Posterior cingulate gyrus (tissue), 11 donors: ENCODE measurements at regions not wholly inside any gene's neighbourhood (a gene's known extent, or its start where the extent isn't known, plus 50 kb on each side); places are given as distances from the start of the nearest gene placed in this dataset.
"Not testable (repeated sequence)": the region's sequence is repeated elsewhere in the genome, so short reads cannot be mapped to it uniquely, and the experiment has no call there.

Experiments
- DNase-seq, 10 donors: peaks; one replicate each; pipeline versions ENCODE4 v3.0.0 to v3.0.0-alpha.2; 2020 to 2021; ENCODE audit warnings: mixed read lengths in 3 of 10
- intact Hi-C: fragments of 100-400 bp; cut with DNase I; formaldehyde crosslinking; loops from one replicate; pipeline ENCODE4 v1.15.1; 2023

- no peak for DNase-seq
- intact Hi-C loops, result no loop called here
Observed at GRCh38 chr18:38563396-38563980, 997.9 kb upstream of the CELF4 start.

DNA sequence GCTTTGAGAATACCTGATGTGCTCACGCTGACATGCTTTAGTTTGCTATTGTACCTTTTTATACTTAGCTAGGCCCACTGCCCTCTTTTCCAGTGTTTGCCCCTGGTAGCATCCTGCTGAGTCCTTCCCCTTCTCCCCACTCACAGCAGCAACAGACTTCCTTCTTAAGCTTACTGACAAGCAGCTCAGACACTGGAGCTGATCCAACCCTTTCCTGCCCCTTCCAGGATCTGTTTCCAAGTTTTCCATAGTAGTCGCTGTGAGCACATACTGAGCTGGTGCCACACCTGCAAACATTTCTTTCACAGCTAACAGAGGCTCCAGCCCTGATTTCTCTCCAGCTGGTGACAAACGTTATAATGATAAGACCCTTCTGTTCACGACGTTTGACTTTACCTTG is 991.4 kb upstream of the CELF4 start:
- intact Hi-C loops, result no loop called here
- DNase-seq, result no peak

DNA sequence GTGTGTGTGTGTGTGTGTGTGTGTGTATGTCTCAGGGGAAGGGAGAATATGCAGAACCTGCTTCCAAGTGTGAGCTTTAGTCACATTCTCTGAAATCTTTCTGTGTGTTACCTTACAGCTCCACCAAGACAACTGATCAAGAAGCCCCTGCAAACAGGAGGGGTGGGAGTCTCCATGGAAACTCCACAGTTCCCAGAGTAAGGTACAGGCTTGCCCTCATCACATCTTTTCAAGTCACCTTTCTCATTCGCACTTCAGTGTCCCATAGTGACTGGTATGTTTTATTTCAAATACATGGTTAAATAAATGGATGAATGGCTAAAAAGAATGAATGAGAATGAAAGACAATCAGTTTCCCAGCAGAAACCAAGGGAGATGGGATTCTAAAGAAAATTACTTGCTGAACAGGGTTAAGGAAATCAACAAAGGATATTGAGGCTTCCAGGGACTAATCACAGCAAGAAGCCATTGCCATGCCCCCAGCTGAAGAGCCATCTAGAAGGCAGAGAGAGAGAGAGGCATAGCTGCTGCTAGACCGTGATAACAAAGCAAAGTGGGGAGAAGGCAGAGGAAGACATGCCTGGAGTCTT is 987.2 kb upstream of the CELF4 start:
- intact Hi-C loops, result no loop called here
- no peak for DNase-seq

- intact Hi-C loops, result no loop called here
Observed at GRCh38 chr18:38551881-38552280, 986.3 kb upstream of the CELF4 start.

GRCh38 chr18:38545071-38545470 is 979.5 kb upstream of the CELF4 start:
- no peak for DNase-seq
- intact Hi-C loops, result no loop called here

More at GRCh38 chr18:38551881-38552280, 986.3 kb upstream of the CELF4 start:
- DNase-seq, result no peak

- DNase-seq, result no peak
- intact Hi-C loops, result no loop called here
Observed at GRCh38 chr18:38539856-38540255, 974.3 kb upstream of the CELF4 start.

GRCh38 chr18:38539371-38539770 is 973.8 kb upstream of the CELF4 start:
- no peak for DNase-seq
- intact Hi-C loops, result no loop called here

DNA sequence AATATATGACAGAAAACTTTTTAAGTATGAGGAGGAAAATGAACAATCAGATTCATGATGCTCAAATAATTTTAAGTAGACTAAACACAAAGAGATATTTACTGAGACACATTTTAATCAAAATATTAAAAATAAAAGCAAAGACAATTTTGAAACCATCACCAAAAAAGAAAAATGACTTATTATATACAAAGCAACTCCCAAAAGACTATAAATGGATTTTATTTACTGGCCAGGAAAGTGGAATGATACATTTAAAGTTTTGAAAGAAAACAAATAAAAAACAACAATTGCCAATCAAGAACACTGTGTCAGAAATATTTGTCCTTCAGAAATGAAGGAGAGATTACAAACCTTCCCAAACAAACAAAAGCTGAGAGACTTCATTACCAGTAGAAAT is 968.5 kb upstream of the CELF4 start:
- DNase-seq, result no peak
- intact Hi-C loops, result no loop called here

DNA sequence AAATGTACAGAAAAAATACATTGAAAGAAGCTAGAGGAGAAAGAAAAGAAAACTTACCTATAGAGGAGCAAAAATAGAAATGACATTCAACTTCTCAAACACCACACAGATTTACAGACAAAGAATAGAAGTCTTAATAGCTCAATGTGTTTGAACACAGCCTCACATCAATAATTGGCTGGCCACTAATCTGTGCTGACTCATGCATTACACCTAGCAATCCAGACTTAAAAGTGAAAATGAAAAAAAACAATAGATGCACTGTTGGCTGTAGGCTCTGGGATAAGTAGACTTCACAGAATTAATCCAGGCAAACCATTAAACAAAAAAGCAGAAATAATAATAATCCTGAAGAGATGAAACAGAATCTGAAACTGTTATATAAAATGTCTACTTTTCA is 961.3 kb upstream of the CELF4 start:
- intact Hi-C loops, result no loop called here
- DNase-seq, result no peak

DNA sequence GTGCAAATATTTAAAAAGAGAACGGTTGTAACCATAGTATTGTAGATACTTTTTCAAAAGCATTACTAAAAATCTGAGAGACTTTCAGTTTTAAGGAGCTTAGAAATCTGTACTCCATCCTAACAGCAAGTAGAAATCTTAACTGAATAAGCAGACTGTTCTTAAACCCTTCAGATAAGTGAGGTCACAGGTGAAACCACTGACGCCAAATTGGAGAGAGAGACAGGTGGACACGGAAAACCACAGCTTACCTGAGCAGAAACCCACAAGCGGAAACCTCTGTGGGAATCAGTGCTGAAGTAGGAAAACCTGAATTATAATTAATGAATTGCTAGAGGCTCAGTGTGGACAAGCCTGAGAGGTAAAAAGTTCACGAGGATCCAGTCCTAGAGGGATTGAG is 959.4 kb upstream of the CELF4 start:
- intact Hi-C loops, result no loop called here
- DNase-seq, result no peak

GRCh38 chr18:38520786-38521185 is 955.2 kb upstream of the CELF4 start:
- no peak for DNase-seq
- intact Hi-C loops, result no loop called here

DNA sequence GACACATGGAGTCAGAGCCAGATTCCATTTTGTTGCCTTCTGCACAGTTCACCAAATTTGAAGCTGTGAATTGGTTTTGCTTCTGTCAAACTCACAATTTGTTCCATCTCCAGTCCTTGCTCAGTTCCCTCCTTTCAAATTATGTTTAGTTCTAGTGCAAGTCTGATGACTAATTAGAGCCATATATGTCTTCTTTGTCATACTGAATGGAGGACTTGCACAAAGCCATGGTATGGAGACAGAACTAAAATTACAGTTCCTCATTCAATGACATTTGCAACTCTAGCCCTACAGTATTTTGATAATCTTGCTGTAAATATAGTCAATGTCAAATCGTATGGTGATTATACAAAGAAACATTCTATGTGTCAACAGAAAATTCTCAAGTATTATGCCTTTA is 936.9 kb upstream of the CELF4 start:
- intact Hi-C loops, result no loop called here

DNA sequence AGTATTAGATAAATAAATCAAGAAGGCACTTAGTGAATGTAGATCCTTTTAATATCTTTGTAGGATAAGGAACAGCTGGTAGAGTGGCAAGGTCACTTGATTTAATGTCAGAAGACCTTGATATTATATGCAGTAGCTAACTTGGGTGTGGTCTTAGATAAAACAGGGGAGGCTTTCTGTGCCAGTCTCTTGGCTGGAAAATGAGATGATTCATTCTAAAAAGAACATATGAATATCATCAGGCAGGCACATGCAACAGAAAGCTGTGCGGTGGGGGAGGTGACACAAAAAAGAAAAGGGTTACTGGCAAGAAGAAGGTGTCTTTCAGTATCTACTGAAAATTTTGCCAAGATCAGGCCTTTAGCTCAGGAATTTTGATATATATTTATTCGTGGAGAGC is 931.7 kb upstream of the CELF4 start:
- intact Hi-C loops, result no loop called here
- DNase-seq, result peak in 1 of 10 donors; percentile 44

More for the DNA sequence above, 936.9 kb upstream of the CELF4 start:
- DNase-seq, result no peak

DNA sequence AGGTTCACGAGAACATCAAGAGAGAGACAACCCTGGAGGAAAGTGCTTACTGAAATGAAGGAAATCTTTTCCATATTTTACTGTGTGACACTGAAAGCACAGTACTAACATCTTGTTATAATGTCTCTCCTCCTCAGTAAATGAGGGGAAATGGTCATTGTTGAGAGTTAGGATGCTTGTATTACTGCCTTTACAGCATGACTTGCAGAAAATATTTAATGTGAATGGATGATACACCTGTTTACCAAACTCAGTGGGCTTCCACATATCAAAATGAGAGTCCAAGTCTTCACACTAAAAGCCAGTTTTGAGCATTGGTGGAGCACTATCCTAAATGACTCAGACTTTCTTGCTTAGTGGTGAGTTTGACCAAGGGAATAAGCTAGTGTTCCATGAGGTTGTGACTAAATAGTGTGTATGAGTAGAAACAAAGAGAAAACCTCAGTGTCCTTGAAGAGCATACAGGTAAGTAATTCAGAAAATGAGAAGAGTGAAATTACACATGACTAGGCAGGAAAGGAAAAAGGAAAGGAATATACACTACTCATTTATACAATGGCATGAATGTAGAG is 930.7 kb upstream of the CELF4 start:
- no peak for DNase-seq

DNA sequence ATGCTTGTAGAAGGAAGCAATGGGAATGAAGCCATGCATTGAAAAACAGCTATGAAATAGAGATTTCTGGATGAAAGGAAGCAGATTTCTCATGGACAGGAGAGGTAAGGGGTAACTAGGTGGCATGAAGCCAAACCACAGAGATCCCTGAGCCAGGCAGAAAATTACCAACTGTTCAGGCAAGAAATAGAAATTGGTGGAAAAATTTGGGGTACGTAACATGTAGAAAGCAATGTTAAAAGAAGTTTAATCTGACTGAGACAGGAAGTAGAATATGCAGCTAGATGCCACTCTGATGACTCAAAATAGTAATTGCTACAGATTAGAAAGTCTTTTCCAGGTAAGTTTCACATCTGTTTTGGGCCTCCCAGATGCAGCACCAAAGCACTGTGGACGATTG is 928.5 kb upstream of the CELF4 start:
- intact Hi-C loops, result no loop called here
- DNase-seq, result no peak

More for the DNA sequence above, 930.7 kb upstream of the CELF4 start:
- intact Hi-C loops, result no loop called here

- no peak for DNase-seq
- intact Hi-C loops, result no loop called here
Observed at GRCh38 chr18:38491195-38491594, 925.6 kb upstream of the CELF4 start.

DNA sequence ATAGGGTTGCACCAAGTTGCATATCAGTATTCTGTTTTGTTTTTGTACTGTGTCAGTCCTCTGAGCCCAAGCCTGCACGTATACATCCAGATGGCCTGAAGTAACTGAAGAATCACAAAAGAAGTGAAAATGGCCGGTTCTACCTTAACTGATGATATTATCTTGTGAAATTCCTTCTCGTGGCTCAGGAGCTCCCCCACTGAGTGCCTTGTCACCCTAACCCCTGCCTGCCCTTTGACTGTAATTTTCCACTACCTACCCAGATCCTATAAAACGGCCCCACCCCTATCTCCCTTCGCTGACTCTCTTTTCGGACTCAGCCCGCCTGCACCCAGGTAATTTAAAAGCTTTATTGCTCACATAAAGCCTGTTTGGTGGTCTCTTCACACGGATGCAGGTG is 924.1 kb upstream of the CELF4 start:
- intact Hi-C loops, DNase-seq: not testable (repeated sequence)

DNA sequence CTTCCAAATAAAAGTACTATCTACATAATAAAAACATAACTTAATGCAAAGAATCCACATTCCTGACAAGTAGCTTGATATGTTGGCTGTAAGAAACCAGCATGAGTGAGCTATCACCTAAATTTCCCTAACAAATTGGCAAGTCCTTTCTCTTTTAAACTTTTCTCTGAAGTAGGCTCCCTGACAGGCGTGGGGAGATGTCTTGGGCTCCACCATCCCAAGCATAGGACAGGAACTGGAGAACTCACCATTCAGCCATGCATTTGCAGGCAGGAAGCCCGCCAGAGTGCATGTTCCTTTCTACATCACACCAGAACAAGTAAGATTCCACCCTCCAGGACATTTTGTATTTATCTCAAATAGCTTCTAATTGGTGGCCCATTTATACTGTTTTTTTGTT is 921.9 kb upstream of the CELF4 start:
- intact Hi-C loops, result no loop called here
- DNase-seq, result no peak

- intact Hi-C loops, result no loop called here
- DNase-seq, result no peak
Observed at GRCh38 chr18:38483326-38483725, 917.7 kb upstream of the CELF4 start.

DNA sequence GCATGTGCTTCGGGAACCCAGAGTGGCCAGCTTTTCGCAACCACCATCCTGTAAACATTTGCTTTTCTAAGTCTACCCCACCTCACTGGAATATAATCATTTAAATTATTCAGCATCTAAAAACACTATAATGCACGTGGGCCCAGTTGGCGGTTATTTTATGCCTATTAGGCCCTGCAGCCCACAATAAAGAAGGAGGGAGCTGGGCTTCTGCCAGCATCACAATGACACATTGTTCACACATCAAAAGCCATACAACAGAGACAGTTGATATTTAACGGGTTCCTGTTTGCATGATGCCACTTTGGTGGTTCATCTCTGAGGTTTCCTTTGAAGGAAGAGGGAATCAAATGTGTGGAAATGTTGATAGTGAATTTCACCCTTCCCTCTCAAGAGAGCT is 916.0 kb upstream of the CELF4 start:
- intact Hi-C loops, result no loop called here
- peak in 5 of 10 donors; percentile 11 to 83 (median 53) for DNase-seq

- no peak for DNase-seq
- intact Hi-C loops, result no loop called here
Observed at GRCh38 chr18:38475686-38476085, 910.1 kb upstream of the CELF4 start.

DNA sequence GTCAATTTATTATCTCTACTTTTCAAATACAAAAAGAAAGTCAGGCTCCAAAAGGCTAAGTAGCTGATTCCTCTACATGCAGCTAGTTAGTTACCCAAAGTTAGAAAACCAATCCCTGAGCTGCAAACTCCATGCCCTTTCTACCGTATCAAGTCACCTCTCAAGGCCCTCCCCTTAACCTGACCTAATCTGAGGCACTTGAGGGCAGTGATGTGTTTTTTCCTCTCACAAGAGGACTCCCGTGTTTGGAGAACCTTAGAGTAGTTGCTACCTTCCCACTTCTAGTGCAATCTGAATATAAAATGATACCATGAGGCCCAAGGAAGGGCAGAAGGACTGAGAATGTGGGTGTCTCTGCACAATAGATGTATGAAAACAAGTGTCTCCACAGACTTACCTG is 907.9 kb upstream of the CELF4 start:
- intact Hi-C loops, result no loop called here
- no peak for DNase-seq
